ENCODE measurements at regions not wholly inside any gene's neighbourhood (a gene's known extent, or its start where the extent isn't known, plus 50 kb on each side); places are given as distances from the start of the nearest gene placed in this dataset.

- TF ChIP-seq CTCF (IDR thresholded peaks at IDR 0.05): no peak
- no peak for TF ChIP-seq POLR2A (IDR thresholded peaks at IDR 0.05)
- TF ChIP-seq EP300 (IDR thresholded peaks at IDR 0.05): no peak
These were observed 120.1 kb upstream of the TSLP start for GRCh38 chr5:110951373-110951791.

All from tibial nerve (tissue), 4 donors.